HG03280 (cell line): ENCODE measurements at regions not wholly inside any gene's neighbourhood (a gene's known extent, or its start where the extent isn't known, plus 50 kb on each side); places are given as distances from the start of the nearest gene placed in this dataset.
A peak's percentile ranks its signal among the peaks of the same experiment; 100 is the strongest.
"Not testable (repeated sequence)": the region's sequence is repeated elsewhere in the genome, so short reads cannot be mapped to it uniquely, and the experiment has no call there.

Source experiments
- ATAC-seq: cut with Tn5 transposase; IDR thresholded peaks from one replicate; pipeline ENCODE4 v1.9.1; 2021; ENCODE audit warnings: mild to moderate bottlenecking, moderate library complexity; ENCODE audit not compliant: unreplicated experiment

DNA sequence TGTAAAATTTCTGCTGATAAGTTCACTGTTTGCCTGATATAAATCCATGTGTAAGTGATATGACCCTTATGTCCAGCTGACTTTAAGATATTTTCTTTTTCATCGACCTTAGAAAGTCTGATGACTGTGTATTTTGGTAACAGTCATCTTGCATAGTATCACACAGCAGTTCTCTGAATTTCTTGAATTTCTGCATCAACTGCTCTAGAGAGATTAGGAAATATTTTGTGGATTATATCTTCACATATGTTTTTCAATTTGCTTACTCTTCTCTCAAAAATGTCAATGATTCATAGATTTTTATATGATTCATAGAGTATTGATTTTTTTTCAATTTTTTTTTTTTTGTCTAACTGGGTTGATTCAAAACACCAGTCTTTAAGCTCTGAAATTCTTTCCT is 945.3 kb downstream of the TRIB2 start:
- no peak for ATAC-seq

DNA sequence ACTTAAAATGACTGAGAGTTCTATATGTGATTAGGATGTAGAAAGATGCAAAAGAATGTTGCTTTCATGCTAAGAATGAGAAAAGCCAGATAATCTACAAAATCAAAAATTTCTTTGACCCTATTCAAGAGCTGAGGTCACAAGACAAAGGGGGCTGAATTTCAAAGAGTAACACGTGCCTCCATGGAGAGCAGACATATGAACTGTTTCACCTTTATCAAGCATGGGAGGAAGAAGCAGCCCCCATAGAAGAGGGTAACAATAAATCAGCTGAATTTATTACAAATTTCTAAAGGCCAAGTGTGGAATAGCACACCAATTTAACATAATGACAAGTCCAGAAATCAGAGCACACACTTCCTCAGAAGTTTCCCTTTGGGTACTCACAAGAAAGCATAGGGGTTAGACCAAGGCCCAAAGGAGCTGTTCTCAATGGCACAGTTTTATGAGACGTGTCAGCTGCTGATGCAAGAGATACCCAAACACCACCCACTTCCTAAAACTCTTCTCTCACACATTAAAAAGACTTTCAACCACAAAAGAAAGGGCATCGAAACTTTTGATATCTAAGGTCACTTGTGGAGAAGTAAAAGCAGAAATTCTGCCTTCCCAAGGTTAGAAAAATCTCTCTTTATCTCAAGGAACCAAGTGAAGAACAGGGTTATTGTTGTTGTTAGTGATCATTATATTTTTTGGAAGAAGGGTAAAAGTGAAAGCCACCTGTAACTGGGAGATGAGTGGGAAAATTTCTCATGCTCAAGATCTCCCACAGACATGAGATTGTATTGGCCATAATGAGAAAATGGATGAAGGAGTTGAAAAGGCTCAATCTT is 950.1 kb downstream of the TRIB2 start:
- peak; percentile 73 for ATAC-seq

DNA sequence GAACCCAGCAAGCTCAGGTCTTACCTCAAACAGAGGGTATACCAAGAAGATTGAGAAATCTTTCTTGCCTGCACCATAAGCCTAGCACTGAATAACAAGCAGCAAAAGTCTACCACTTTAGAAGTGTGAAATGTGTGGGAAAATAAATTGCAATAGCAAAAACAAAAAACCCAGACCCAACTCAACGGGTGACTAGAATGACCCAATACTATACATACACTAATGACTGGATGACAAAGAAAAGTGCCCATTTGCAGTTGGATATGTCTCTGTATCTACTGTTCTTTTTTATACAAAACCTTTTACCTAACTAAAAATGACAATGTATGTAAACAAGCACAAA is 950.6 kb downstream of the TRIB2 start:
- no peak for ATAC-seq

DNA sequence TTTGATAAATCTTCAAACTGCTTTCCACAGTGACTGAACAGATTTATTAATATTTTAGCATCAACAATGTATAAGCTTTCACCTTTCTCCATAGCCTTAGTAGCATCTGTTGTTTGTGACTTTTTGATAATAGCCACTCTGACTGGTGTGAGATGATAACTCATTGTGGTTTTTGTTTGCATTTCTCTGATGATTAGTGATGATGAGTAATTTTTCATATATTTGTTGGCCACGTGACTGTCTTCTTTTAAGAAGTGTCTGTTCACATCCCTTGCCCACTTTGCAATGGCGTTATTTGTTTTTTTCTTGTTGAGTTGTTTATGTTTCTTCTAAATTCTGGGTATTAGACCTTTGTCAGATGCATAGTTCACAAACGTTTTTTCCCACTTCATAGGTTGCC is 952.9 kb downstream of the TRIB2 start:
- no peak for ATAC-seq

DNA sequence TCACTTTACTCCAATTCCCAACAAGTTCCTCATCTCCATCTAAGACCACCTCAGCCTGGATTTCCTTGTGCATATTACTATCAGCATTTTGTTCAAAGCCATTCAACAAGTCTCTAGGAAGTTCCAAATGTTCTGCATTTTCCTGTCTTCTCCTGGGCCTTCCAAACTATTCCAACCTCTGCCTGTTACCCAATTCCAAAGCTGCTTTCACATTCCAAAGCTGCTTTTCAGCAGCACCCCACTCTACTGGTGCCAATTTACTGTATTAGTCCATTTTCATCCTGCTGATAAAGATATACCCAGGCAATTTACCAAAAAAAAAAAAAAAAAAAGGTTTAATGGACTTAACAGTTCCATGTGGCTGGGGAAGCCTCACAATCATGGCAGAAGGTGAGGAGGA is 957.1 kb downstream of the TRIB2 start:
- ATAC-seq: not testable (repeated sequence)

DNA sequence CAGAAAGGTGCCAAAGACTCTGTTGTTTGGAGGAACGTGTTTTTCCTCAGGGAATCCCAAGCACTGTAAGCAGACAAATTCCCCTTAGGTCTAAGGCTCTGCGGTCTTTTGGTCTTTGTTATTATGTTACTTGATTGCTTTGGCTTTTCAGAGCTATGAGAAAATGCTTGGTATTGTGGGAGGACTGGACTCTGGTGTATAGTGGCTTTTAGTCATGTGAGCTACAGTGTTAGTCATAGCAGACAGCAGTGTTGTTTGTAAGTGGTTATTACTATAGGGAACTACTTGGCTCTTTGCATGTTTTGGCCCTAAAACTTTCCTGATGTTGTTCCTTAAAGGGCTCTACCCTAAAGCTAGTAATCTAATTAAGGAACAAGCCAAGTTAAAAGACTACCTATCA is 956.2 kb upstream of the LRATD1 start:
- ATAC-seq: no peak

DNA sequence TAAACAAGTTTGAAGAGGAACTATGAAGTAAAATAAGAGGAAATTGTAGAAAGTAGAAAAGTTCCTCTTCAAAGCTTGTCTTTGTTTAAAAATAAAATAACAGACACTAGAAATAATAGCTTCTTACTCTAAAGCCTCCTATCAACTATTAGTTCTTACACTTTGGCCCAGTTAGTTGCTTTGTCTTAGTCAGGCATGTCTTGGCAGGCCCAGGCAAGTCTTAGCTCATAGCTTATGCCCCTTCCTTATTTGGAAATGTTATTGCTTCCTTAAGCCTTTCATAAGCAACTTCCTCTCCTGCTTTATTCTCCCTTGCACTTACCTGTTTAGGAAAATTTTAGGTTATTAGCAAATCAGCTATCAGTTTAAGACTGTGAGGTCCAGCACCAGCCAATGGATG is 950.6 kb upstream of the LRATD1 start:
- ATAC-seq: no peak

DNA sequence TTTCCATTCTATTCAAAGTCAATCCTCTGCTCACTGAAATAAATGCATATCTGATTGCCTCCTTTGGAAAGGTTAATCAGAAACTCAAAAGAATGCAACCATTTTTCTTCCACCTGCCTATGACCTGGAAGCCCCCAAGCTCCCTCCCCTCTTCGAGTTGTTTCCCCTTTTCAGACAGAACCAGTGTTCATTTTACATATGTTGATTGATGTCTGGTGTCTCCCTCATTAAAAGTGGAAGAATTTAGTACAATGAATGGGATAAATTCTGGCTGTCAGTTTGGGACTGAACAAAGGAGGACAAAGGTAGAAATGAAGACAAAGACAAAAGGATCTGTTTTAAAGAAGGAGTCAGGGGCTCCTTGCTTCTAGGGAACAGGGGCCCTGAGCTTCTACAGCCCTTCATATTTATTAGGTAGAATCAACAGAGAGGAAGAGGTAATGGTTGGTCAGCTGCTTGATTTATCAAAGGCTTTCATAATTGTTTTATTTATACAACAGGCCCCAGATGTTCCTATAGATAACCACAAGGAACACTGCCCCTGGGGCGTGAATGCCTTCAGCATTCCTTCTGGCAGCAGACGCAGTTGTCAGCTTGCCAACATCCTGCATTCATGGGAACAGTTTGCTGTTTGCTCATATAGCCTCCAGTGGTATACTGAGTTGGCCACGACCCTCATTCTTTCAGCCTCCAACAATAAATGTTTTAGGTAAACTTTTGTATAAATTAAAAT is 949.8 kb upstream of the LRATD1 start:
- no peak for ATAC-seq

DNA sequence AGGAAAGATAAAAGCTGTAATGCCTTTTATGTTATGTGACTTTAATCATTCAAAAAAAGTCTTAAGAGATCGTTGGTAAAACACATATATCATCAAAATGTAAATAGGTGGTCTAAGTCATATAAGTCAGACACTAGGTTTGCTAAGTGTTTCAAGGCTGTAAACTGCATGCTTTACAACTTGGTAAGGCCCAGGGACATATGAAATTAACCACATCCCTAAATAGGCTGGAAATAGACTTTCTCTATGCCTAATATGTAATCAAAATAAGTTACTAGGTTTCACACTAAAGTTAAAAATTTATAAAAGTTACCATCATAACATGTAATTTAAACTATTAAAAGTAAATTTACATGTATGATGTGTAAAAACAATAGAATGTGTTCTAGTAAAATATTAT is 946.3 kb upstream of the LRATD1 start:
- ATAC-seq: no peak

DNA sequence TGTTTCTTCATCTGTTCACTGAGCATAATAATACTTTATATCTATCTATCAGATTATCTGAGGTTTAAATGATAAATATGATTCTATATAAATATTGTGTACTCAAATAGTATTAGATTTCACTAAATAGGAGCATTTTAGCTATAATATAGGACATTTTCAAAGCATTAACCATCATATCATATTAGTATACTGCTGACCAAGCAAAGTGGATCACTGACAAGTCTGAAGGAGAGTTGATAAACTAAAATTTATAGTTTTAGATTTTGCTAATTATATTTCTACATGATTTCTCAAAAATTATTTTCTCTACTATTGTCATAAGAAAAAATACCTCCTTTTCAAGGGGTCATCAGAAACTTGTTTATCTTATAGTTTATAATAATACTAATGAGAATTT is 937.8 kb upstream of the LRATD1 start:
- no peak for ATAC-seq

DNA sequence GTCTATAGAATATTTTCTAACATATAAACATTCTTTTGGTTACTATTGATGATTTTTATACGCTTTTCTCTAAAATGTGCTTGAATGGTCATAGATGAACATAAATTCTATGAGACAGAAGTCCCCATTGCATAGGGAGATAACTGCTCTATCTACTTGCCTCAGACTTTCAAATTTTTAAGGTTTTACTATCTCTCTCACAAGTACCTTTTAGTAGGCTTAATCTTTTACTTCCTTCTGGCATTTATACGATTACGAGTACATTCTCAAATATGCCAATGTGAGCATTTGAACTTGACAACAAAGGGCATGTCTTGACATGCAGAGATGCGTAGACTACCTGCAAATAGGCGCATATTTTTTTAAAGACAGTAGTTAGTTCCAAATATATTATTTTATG is 935.9 kb upstream of the LRATD1 start:
- ATAC-seq: no peak

DNA sequence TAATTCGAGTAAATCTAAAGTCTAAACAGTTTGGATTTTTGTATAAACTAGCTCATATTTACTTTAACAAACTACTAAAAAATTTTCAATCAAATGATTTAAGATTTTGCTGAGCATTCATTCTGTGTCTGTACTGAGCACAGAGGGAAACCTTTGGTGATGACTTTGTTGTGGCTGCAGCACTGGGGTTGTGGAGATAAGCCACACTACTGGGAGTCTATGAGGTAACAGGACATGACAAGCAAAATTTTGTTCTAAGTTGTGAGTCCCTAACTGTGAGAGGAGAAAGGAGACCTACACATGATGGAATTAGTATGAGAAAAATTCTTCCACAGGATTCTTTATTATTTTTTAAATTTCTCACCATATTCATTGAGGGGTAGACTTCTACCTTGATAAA is 933.7 kb upstream of the LRATD1 start:
- no peak for ATAC-seq

DNA sequence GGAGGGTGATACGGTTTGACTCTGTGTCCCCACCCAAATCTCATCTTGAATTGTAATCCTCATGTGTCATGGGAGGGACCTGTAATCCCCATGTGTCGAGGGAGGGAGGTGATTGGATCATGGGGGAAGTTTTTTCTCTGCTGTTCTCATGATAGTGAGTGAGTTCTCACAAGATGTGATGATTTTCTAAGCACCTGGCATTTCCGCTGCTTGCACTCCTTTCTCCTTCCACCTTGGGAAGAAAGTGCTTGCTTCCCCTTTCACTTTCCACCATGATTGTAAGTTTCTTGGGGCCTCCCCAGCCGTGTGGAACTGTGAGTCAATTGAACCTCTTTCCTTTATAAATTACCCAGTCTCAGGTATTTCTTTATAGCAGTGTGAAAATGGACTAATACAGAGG is 932.6 kb upstream of the LRATD1 start:
- not testable (repeated sequence) for ATAC-seq

DNA sequence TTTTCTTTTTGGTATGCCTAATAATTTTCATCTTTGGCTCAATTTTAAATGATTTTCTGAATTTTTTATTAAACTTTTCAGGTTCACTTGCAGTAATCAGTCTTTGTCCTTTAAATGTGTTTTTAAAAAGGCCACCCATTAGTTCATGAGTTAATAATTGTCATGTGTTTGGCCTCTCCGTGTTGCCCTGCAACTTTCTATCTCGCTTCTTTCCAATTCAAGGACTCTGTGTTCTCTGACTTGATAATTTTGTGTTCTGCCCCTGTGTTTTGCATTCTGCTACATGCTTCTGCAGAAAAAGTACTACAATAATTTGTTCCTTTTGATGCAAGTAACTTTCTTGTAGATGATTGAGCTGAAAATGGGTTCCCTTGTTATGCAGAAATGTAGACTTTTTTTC is 921.4 kb upstream of the LRATD1 start:
- ATAC-seq: no peak

DNA sequence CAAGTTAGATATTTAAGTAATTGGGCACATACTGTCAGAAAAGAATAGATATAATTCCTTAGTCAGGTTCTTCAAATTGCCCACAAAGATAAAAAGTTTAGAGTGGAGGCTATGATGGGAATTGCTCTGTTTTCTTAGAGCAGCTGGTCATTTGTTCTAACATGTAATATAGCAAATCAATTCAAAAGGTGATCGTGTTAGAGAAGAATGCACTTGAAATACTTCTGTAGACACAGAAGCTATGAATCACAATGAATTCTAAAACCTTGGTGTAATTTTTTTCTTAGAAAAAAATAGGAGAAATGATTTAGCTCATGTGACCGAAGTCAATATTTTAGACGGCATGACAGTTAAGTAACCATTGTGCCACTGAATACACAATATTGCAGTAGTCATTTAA is 918.1 kb upstream of the LRATD1 start:
- no peak for ATAC-seq

DNA sequence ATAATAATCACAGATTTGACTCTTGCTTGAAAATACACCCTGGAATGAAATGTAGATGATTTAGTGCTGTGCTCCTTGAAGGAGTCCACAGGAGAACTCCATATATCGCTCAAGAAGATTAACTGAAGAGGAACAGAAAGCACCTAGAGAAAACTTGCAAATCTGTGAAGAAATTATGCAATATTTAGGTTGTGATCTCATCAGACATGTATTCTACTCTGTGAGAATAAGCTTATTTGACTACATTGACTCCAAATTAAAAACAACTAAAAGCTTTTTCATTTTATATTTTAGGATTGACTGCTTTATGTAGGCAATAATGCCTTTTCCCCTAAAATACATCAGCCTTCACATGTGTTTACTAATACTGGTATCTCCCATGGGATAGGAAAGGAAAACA is 906.6 kb upstream of the LRATD1 start:
- no peak for ATAC-seq

DNA sequence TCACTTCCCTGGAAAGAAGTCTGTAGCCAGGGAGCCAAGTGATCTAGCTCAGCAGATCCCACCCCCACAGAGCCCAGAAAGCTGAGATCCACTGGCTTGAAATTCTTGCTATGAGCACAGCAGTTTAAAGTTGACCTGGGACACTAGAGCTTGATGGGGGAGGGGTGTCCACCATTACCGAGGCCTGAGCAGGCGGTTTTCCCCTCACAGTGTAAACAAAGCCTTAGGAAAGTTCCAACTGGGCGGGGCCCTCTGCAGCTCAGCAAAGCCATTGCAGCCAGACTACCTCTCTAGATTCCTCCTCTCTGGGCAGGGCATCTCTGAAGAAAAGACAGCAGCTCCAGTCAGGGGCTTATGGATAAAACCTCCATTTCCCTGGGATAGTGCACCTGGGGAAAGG is 887.2 kb upstream of the LRATD1 start:
- ATAC-seq: no peak

DNA sequence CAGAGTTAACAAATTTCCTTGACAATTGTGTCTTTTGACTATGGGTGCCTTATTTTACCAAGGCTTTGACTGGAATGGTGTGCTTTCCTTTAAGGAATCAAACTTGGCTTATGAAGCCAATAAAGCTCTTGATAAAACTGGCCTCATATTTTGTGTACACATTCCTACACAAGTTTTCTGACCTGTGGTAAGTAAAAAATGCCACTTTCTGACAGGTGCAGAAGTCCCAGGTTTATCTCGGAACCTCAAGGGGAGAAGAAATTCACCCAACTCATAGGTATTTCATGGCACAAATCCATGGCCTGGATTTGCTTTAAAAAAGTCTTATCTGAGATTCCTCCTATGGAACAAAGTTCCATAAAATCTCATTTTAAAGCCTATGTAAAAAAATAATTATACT is 880.6 kb upstream of the LRATD1 start:
- no peak for ATAC-seq

DNA sequence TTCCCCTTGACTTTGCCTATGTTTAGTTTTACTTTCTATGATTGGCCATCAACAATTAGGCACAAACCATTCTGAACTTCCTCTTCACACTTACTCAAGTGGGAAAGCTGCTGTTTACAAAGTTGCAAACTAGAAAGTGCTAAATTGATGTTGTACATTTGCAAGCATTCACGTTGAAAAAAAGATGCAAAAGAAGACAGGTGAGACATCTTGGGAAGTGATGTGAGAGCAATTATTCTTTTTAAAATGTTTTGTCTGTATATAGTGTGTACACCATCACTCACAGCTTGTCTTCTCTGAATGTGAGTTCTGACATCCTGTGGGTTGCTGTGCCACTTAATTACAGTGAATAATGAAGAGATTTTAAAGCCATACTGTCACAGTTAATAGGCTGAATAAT is 874.1 kb upstream of the LRATD1 start:
- ATAC-seq: no peak

DNA sequence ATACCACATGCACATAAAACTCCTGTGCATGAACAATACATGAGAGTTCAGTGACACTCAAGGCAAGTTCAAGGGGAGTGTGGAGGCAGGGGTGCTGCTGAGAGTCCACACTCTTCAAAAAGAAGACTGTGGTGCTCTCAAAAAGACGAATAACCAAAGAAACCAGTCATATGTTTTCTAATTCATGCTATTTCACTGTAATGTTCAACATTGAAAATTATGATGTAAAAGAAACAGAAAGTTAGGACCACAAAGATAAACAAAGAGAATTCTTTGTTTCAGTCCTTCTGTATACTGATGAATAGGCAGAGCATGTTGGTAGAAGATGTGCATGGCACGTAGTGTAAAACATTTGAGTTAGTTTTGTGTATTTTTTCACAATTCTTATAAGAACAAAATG is 864.2 kb upstream of the LRATD1 start:
- no peak for ATAC-seq

DNA sequence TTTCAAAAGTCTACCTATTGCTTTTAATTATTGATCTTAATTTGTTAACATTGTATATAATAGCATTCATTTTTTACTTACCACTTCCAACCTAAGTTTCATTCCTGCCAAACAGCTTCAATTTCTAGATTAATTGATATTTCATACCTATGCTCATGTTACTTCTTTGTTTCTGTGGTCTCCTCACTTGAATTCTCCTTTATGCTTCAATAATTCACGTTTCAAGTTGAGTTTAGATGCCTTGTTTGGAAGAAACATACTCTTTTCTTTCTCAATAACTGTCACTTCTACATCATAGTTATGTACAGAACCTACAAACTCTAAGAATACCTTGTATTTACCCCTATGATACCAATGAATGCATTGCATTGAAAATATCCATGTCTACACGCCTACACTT is 862.2 kb upstream of the LRATD1 start:
- no peak for ATAC-seq

DNA sequence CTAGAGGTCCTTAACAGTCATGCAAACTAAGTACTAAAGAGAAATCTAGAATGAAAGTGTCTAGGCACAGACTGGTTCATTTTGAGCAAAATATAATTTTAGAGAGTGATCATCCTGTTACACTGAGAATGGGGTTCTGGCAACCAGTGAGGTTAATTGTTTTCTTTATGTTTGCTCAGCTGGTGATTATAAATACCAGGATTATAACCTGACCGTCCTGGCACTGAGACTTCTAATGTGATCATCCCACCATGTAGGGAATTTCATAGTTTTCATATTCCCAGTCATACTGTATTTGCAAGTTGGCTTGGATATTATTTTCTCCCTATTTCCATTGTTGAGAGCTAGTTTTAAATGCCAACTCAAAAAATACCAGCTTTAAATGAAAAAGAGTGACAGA is 852.5 kb upstream of the LRATD1 start:
- ATAC-seq: no peak
